ENCODE measurements at regions not wholly inside any gene's neighbourhood (a gene's known extent, or its start where the extent isn't known, plus 50 kb on each side); places are given as distances from the start of the nearest gene placed in this dataset.

DNA sequence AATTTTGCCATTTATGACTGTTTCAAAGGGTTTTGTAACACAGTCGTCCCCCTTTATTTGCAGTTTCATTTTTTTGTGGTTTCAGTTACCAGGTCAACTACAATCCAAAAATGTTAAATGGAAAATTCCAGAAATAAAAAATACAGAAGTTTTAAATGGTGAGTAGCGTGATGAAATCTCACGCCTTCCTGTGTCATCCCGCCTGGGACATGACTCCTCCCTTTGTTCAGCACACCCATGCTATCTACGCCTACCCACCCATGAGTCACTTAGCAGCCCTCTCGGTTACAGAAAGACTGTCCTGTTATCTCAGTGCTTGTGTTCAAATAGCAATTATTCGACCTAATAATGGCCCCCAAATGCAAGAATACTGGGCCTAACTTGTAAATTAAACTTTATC lies 765.3 kb upstream of the ADAMTS16 start:
- TF ChIP-seq FOXM1 (IDR thresholded peaks at IDR 0.05; ENCODE audit: borderline replicate concordance, low read depth) (no peak), CEBPB (IDR thresholded peaks at IDR 0.05) (no peak), TEAD4 (IDR thresholded peaks at IDR 0.05) (no peak), YY1 (IDR thresholded peaks at IDR 0.05; ENCODE audit: low read depth) (no peak), CREB1 (IDR thresholded peaks at IDR 0.05; ENCODE audit: low read depth) (no peak)

Measured in Ishikawa (cell line).